GM18511 (cell line): ENCODE measurements at regions not wholly inside any gene's neighbourhood (a gene's known extent, or its start where the extent isn't known, plus 50 kb on each side); places are given as distances from the start of the nearest gene placed in this dataset.

Experiments
- ATAC-seq: cut with Tn5 transposase; IDR thresholded peaks from one replicate; pipeline ENCODE4 v1.9.1; 2021; ENCODE audit warnings: mild to moderate bottlenecking, moderate library complexity; ENCODE audit not compliant: unreplicated experiment

GRCh38 chr4:83828601-83829000 lies 292.7 kb downstream of the GPAT3 start:
- no peak for ATAC-seq

DNA sequence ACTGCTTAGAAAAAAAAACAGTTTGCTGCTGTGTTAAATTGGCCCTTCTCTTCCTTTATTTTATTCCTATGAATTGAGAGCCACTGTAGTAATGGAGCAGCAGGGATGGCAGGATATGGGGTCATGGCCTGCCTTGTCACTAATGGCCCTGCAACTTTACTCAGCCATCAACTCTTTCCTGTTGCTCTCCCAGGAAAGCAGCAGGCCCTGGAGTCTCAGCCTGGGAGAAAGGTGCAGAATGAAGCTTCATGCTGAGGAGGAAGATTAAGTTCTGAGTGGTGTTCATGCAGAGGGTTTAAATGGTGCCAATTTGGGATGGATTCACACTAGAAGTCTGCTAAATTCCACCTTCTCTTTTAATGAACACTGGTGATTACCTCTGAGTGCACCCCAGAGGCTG lies 285.6 kb downstream of the GPAT3 start:
- ATAC-seq, result no peak

DNA sequence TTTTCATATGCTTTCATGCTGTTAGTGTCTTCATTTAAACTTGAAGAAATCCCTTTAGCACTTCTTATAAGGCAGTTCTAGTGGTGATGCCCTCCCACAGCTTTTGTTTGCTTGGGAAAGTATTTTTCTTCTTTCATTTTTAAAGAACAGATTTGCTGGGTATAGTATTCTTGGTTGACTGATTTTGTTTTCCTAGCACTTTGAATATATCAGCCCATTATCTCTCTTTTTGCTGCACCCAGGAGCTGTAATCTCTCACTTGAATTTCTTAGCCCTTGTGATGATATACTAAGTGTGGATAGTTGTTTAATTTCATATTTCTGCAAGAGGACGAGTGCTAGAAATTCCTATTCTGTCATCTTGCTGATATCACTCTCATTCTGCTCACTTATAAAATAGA lies 283.7 kb downstream of the GPAT3 start:
- ATAC-seq, result no peak

GRCh38 chr4:83810428-83810827 lies 274.5 kb downstream of the GPAT3 start:
- ATAC-seq, result no peak

DNA sequence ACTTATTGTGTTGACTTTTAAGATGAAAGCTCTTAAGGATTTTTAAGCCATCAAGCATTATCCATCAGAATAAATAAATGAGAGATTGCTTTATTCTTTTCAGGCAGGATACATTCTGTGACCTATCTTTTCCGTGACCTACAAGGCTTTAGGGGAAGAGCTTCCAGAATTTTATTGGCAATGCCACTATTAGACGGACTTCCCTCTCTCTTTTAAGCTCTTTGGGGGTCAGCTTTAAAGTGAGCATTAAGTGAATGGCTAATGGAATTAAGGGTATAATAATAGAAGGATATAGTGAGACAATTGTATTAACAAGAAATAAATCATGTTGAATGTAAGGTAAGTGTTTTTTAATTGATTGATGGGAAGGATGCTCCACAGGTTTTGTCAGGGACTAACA lies 273.7 kb downstream of the GPAT3 start:
- no peak for ATAC-seq

GRCh38 chr4:83793481-83793880 lies 257.6 kb downstream of the GPAT3 start:
- no peak for ATAC-seq

- no peak for ATAC-seq
Measured at GRCh38 chr4:83785891-83786290, 250.0 kb downstream of the GPAT3 start.

- ATAC-seq, result no peak
Measured at GRCh38 chr4:83783215-83783614, 247.3 kb downstream of the GPAT3 start.

GRCh38 chr4:83782591-83782990 lies 246.7 kb downstream of the GPAT3 start:
- ATAC-seq, result no peak

DNA sequence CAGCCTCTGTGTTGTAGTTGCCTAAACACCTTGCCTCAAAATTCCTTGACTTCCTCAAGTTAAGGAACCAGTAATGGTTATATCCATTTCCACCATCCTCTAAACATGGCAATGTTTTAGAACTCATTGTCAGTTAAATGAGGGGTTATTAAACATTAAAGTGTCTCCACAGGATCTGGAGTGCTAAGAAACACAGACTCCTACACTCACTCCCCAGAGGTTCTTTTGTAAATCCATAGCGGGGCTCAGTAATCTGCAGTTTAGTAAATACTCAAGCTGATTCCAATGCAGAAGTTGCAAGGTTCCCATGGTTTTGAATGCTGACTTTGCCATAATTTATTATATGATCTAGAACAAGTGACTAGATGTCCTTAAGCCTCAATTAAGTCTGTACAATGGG lies 245.5 kb downstream of the GPAT3 start:
- no peak for ATAC-seq

- ATAC-seq, result no peak
Measured at GRCh38 chr4:83780053-83780733, 244.3 kb downstream of the GPAT3 start.

GRCh38 chr4:83779103-83780052 lies 243.5 kb downstream of the GPAT3 start:
- ATAC-seq, result no peak

DNA sequence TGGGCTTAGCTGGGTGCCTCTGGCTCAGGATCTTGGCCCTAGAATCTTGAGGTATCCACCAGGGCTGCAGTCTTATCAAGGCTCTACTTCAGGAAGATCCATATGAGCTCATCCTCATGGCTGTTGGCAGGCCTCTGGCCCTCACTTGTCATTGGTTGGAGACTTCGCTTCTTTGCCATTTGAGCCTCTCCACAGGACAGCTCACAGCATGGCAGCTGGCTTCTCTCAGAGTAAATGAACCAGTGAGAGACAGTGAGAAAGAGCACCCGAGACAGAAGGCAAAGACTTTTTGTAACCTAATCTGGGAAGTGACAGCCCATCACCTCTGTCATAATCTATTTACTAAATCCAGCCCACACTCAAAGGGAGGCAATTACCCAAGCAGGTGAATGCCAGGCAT lies 236.8 kb downstream of the GPAT3 start:
- ATAC-seq, result no peak

DNA sequence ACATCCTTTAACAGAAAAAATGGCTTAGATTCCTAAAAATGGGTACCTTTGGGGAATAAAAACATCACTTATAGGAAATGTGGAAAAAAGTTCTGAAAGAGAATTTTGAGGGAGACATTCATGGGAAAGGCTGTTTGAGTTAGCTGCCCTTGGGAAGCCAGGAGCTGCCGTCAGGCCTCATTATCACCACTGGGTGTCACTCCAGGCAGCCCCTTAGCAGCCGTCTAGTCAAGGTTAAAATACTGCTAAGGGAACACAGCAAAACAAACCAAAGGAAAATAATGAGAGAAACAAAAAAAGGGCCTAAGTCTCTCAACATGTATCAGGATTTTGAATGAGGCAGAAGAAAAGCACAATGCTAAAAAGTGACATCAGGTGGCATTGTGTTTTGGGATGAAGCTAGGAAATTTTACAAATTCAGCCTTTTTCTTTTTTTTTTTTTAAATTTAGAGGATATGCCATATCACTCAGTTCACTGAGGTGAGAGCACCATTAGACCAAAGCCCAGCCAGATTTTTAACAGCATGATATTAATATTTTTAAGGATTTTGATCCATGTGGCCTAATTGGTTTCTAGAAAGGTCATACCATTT lies 235.3 kb downstream of the GPAT3 start:
- no peak for ATAC-seq

- ATAC-seq, result no peak
Measured at GRCh38 chr4:83768146-83768545, 232.2 kb downstream of the GPAT3 start.

DNA sequence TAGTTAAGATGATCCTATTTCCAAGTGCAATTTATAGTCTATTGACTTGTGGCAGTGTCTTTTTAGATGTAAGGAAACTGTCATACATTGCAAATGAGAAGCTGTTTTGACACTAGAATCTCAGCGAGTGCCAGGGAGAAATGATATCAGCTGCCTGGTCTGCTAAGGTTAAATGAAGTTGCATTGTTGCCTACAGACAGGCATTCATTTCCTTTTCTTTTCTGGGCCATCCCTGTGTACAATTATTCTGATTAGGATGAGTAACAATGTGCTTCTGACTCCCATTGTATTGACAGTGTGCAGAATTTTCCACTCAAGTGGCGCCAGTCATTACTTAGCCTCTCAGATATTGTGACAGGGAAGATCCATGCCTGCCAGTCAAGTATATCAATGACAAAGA lies 231.2 kb downstream of the GPAT3 start:
- no peak for ATAC-seq

GRCh38 chr4:83759611-83760010 lies 223.7 kb downstream of the GPAT3 start:
- ATAC-seq, result no peak

- ATAC-seq, result no peak
Measured at GRCh38 chr4:83758285-83758684, 222.4 kb downstream of the GPAT3 start.

DNA sequence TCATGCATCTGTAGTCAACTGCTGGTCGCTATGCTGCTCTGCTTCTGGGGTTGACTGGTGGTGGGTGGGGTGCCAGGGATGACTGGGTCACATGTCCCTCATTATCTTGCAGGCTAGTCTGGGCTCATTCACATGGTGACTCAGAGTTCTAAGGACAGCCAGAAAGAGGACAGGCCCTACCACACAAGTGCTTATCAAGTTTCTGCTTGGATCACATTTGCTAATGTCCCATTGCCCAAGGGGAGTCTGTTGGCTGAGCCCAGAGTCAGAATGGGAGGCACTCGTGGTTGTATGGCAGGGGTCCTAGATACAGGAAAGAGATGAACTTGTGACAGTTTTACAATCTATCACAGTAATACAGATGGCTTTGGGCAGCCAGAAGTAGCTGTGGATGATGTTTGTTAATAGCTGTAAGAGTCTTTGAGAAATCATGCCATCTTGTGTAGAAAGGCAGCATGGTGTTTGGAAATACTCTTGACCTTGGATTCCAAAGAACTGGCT lies 221.3 kb downstream of the GPAT3 start:
- ATAC-seq, result no peak

GRCh38 chr4:83753260-83753659 lies 217.4 kb downstream of the GPAT3 start:
- ATAC-seq, result no peak

DNA sequence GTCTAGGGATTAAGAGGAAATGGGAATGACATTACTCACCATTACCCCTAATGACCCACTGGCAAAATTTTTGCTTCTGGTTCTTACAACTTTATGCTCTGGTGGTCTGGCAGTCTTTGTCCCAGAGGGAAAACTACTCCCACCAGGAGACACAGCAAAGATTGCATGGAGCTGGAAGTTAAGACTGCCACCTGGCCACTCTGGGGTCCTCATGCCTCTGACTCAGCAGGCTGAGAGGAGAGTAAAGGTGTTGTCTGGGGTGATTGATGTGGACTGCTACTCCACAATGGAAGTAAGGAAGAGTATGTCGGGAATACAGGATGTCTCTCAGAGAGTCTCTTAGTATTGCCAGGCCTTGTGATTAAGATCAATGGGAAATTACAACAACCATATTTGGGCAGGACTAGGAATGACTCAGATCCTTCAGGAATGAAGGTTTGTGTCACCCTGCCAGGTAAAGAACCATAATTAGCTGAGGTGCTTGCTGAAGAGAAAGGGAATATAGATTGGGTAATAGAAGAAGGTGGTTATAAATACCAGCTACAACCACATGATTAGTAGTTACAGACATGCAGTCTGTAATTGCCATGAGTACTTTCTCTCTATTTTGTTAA lies 215.5 kb downstream of the GPAT3 start:
- no peak for ATAC-seq
